ENCODE measurements at regions not wholly inside any gene's neighbourhood (a gene's known extent, or its start where the extent isn't known, plus 50 kb on each side); places are given as distances from the start of the nearest gene placed in this dataset.

DNA sequence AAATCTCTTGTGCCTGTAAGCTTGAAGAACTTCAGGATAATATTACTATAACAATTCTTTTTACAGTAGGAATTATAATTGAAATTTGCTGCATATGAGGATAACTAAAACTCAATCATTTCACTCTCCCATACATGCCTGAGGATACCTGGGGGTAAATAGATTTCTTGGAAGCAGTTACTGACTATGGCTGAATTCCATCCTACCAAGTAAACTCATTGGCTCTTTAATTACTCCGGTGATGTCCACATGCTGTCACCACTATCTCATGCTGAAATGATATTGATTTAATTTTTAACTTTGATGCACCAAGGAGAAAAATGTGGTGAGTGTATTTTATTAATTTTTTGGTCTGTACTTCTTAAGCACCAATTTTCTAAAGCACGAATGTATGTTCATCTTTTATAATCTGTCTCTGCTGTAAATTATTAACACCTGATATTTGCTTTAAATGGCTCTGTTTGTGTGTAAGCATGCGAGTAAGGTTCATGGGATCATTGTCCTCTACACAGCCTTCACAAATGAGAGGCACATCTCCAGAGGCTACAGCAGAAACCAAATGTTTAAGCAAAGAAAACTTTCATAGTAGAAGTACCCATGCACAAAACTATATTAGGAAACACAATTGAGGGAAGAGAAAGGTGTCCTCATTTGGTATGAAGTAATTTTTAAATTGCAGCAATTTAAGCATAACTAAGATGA, 164.2 kb upstream of the POU3F2 start:
- no peak for DNase-seq

DNA sequence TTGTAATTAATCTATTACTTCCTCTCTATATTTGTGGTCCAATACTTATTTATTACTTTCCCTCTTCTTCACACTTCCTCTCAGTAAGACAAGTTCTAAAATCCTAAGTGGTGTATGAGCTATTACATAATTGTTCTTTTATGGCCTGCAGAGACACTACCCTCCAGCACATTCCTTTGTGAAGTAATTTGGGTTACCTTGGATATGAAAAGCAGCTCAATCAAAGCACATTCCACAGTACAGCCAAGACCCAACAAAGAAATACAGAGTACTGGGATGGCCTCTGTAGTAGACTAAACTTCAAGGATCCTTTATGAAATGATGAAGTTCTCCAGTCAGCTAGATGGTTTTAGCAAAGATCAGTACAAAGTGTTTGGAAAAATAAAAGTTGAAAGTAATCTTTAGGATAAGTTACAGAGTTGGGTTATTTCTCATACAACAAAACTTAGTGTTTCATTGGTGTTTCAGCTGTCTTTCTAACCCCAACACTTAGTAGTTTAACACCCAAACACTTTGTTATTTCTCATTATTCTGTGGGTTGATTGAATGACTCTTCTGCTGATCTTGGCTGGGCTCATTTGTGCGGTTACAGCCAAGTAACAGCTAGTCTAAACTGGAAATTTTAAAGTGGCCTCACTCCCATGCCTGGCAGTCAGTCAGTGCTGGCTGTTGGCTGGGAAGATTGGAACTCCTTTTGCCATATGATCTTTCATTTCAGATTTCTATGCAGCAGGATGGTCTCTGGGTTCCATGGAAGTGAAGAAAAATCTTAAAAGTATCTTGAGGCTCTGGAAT, 161.5 kb upstream of the POU3F2 start:
- no peak for DNase-seq

DNA sequence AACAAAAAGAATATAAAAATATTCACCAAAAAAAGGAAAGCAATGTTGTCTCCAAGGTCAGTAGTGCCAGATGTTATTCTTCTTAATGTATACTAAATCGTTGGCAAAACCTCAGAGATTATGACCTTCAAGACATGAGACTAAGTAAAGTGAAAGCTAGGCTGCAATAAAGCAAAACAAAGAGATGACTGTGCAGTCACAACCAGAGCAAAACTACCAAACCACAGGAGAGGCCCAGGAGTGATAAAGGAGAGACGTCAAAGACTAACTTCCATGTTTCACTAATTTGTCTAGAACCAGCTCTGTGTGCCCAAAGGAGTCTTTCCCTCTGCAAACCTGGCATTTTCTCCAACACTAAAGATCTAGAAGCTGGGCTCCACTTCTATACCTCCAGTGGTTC, 155.9 kb upstream of the POU3F2 start:
- no peak for DNase-seq

DNA sequence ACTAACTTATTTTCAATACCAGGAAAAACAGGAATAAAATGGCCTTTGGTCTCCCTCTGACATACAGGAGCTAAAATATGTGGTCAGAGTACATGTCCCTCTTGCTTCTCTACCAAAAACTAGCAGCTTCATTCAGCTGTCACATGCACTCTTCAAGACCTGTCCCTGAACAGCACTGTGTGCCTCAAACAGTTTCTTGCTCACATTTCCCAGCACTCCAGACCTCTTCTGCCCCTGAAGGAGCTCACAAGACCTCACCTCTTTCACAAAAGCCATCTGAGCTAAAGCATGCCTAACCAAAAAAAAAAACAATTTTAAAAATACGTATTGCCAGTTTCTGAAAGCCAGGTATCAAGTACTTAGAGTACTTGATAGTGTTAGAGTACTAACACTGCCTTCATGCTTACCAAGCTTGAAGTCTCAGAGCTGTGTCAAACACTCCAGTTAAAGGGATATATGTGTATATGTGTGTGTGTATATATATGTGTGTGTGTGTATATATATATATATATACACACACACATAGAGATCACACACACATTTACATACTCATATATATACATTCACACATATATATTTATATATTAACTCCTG, 148.3 kb upstream of the POU3F2 start:
- DNase-seq: no peak

DNA sequence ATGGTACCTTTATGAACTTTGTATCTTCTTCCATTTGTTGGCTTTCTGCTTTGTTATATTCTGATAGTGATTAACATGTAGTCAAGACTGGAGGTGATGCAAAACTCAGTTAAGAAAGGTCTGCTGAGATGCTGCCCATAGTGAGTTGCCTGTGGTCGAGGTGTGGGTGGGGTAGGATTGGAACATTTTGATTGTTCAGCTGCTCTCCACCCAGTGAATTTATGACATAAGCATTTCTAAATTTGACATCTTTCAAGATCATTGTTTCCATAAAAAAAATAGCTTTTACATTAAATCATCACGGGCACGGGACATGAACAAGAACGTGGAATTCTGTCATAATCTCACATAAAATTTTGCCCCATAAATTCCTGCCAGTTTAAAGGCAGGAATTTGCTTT, 146.6 kb upstream of the POU3F2 start:
- no peak for DNase-seq

DNA sequence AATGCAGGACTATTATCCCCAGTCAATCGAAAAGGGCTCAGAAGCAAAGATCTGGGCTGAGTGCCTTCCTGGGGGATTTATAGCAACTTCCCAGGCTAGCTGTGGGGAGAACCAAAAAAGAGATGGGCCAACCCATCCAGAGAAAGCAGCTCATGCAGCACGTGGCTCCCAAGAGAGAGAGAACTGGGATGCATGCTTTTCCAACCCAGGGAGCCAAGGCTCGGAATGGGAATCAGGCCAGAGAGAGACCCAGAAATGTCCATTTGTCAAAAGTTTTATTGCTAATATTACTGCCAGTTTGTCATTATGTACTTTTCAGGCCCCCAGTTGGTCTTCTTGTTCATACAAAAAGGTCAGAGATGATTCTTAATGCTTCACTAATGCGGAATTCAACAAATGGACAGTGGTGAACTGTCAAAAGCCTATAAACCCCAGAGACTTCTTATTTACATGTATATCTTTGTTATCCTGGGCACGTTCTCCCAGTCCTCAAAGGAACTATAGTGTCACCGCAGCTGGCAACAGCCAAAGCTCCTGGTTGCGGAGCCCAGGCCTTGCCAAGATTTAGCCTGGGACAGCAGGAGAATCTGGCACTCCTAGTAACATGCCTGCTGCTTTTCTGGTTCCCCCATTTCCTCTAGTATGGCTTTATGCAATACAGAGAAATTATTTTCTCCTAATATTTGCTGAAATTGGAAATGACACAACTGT, 139.1 kb upstream of the POU3F2 start:
- no peak for DNase-seq

DNA sequence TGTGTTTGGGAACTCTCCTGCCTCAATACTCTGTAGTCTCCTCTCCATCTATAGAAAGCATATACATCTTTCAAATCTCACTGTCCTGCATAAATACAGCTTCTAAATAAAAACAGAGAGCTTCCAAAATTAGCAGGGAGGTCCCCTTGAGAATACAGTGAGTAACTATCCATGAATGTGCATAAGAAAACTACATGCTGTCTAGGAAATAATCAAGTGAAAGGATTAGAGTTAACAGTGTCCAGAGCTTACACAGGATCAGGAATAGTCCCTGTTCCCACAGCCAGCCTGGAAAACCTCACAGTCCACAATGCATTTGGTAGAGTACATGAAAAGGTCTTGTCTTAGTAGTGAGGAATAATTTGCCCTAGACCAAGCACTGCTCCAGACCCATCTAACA, 123.0 kb upstream of the POU3F2 start:
- DNase-seq: no peak

DNA sequence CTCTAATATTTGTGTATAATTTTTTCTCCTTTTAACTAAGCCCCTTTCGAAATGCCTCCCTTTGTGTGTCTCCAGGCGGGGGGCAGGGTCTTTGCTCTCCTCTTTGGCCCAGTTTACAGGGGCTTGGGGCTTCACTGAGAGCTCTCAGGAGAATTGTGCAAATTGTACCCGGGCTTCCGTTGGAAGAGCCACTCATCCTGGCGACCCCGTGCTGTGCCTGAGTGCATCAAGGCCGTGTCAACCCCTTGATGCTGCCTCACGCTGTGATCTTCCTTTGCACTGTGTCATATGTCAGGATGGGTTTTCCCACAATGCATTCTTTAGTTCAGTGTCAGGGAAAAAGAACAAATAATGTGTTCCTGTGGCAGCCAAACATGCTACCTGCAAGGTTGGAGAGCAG, 118.0 kb upstream of the POU3F2 start:
- DNase-seq: no peak

DNA sequence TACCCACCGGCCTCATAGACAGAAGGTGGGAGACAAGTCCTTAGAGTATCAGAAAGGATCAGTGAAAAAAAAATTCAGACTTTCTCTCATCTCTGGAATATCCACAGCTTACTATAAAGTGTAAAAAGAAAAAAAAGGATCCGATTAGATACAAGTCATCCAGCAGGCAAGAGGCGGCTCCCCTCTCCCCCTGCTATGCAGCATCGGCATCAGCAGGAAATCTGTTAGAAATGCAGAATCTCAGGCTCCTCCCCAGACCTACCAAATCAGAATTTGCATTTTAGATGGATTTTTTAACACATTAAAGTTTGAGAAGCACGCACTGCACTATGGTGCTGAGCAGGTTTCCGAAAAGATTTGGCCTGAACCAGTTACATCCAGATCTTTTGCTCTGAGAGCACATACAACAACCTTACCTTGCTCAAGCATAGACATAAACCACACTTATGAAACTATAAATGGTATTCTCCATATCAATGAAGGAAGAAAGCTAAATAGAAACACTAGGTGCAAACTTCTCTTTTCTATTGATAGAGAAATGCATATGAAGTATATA, 117.0 kb upstream of the POU3F2 start:
- DNase-seq: no peak

DNA sequence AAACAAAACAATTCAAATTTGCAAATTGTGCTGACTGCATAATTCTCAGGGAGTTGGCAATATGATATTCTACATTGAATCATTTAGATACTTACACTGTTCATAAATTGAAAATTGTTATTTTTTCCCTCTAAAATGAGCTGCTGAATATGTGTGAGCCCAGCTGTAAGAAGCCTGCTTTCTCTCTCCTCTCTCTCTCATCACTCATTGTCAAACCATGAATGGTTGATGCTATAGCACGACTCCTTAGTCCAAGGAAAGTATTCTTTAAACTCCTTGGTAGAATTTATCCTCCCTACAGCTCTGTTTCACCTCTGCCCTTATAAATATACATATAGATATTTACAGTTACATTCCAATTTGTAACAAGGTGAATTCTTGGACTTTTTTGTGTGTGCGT, 116.4 kb upstream of the POU3F2 start:
- DNase-seq: no peak

DNA sequence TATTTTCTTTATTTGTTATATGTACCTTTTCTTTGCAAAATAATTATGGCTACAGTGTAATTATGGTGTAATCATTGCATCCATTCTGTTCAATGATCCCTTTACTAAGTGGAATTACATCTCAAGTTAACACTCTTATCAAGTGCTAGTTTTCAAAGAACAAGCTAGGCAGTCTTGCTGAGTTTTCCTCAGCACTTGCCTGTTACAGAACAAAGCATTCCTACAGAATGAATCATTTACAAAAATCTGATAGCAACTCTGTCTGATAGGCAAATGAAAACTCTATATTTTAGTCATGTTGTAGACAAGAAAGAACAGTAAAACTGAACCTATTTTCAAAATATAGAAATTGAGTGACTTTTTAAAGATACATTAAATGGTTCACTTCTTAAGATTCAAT, 109.8 kb upstream of the POU3F2 start:
- no peak for DNase-seq

DNA sequence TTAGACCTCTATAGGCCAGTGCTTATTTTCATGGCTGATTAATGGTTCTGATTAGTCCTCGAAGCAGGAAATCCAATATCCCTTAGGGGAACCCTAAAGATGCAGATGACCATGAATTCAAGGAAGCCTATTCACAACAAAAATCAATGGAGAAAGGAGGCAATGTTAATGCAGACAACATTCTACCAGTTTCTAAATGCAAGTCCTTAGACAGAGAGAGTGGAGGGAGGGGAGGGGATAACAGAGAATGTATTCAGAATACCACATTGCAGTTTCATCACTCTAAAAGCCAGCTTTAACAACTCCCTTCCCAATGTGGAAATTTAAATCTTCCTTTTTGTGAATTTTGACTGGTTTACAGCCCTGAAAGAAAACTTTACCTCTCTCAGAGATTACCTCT, 87.1 kb upstream of the POU3F2 start:
- no peak for DNase-seq

DNA sequence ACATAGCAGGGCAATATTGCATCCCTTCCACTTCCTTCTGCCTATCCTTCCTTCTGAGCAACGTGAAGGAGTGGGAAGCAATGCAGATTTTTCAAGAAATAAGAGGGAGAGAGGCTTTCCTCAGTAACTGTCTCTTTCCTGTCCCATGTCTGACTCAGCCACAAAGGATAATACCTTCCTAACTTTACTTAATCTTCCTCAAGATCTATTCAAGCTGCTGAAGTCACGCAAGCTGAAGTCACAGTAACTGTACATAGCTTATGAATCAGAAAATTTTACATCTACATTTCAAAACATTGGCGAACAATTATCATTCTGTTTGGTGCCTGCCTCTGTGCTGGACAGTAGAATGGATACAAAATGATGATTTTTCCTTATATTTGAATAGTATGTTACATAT, 86.4 kb upstream of the POU3F2 start:
- no peak for DNase-seq

DNA sequence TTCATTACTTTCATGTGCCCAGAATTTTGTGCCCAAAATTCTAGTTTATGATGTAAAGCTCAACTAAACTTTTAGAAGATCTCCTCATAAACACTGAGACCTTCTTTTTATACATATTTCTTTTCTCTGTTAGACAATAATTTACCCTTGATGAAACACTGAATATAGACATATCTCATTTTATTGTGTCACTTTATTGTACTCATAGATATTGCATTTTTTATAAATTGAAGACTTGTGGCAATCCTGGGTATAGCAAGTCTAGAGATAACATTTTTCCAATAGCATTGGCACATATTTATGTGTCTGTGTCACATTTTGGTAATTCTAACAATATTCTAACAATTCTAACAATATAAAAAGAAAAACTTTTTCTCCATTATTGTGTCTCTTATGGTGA, 74.9 kb upstream of the POU3F2 start:
- DNase-seq: no peak

DNA sequence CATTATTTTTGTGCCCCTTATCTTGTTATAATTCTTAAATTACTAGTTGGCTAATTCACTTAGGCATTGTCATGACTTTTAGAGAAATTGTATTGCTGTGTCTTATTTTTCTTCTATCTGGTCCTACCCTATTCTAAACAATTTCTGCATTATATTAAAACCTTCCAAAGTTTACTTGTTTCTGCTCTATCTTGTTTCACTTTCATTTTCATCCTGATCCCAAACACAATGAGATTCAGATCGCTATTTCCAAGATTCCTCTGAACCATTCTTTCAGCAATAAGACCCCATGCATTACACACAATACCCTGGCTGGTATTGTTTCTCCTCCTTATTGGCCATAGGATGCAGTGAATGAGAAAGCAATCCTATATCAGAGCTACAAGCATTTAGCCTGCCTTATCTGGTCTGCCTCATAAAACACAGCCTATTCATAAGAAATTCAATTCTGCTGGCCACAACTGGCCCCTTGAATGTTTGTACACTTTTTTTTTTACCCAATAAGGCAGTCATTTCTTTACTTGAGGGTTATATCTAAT, 69.9 kb upstream of the POU3F2 start:
- no peak for DNase-seq

DNA sequence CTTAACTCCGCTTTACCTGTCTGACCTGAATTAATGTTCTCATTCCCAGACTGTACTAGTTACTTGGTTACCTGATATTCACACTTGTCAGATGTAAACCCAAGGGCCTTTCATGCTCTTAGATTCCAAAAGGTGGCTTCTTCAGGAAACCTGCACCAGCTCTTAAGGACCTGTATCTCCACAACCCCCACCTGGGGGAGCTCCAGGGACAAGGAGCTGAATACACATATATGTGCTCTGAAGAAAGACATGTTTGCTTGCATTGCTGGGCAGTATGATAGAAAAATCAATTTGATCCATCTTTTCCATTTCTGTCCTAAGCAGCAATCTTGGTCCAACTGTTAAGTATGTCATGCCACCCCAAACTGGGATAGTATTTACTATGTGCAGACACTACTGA, 64.8 kb upstream of the POU3F2 start:
- DNase-seq: no peak

DNA sequence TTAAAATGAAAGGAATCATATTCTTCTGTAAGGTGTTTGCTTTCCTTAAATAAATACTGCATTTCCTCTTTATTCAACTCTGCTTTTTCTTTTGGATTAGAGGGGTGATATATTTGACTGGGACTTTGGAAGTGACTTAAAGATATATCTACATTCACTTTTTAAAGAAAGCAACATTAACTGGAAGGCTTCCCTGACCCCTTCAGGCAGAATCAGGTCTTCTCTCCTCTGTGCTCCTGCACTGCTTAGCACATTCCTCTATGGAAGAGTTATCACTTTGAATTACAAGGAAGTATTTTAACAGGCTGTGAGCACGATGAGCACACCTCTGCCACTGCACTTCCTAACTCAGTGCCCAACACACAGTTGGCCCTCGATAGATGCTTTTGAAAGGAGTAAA, 59.2 kb upstream of the POU3F2 start:
- DNase-seq: no peak

DNA sequence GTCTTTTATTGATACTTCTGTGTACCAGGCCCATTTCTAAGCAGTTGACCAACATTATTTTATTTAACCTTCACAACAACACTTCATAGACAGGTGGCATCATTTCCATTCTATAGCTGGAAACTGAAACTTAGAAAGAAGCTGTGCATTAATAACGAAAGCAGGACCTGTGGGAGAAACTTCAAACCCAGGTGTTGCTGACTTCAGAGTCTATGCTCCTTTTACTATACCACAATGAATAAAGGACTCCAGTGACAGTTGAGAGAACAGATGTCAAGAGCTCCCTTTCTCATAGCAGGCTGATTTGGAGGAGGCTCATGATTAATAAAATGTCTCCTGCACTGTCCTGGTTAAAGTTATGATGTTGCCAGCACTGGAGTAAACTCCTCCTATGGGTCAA, 56.6 kb upstream of the POU3F2 start:
- no peak for DNase-seq

DNA sequence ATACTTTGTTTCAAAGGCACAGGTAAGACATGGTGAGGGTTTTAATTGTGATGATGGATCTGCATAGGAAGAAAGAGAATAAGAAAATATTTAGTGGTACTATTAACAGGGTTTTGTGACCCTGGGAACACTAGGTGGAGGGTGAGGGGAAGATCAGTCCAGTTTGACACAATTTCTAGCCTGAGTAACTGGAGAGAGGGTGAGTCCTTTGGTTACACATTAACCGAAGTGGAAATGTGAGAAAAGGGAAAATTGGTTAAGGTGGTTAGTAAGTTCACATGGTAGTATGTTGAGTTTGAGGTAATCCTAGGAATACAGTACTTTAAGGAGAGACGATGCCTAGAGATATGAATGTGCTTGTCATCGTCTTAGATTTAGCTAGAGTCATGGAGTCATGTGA, 54.8 kb upstream of the POU3F2 start:
- no peak for DNase-seq

DNA sequence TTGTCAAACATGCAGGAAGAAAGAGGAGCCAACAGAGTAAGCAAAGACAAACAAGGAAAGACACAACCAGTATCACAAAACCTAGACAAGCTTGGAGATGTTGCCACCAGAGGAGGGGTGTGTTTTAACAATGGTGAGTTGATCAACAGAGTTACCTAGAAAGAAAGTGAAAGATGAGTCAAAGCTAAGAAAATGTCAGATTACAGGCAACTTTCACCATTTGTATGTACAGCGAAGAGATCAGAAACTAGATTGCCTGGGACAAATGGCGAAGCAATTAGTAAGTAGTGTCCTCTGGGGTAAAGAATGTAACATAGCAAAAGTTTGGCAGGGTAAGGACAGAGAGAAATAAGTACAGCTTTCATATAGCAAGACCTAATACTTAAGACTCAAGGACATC, 51.6 kb upstream of the POU3F2 start:
- DNase-seq: no peak

DNA sequence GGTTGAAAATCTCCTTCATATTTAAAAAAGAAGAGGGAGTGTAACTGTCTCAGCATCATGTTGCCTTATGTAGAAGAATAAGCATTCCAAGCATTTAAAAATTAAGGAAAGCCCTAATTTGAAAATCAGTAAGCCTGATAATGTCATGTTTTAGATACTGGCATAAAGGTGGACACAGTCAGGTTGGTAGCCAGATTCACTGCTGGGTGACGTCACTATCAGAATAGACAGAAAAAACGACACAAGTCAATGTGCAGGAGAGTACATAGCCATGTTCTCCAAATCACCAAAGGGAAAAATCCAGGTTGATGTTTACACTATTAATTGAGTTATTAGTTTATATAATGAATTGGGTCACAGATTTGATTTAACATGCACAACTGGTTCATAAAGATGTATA, 50.8 kb upstream of the POU3F2 start:
- no peak for DNase-seq

Measured in activated CD4-positive, CD25-positive, alpha-beta regulatory T cell (primary cell).